CD4-positive, alpha-beta T cell (primary cell): ENCODE measurements at regions not wholly inside any gene's neighbourhood (a gene's known extent, or its start where the extent isn't known, plus 50 kb on each side); places are given as distances from the start of the nearest gene placed in this dataset.
"Not testable (repeated sequence)": the region's sequence is repeated elsewhere in the genome, so short reads cannot be mapped to it uniquely, and the experiment has no call there.

ENCODE experiments used
- ATAC-seq: fragments of 200-7000 bp; cut with Tn5 transposase; one replicate; pipeline ENCODE4 v1.10.0; 2022; ENCODE audit warnings: mild to moderate bottlenecking; ENCODE audit not compliant: poor library complexity
- CTCF ChIA-PET: fragments of 350-600 bp; sonication (Branson Sonifier 250); formaldehyde crosslinking; loops from one replicate; lab custom pipeline; 2021; ENCODE audit warnings: antibody characterized with exemption, inconsistent platforms; lab: Charles Lee
- POLR2A ChIA-PET: fragments of 350-600 bp; sonication (Branson Sonifier 250); formaldehyde crosslinking; loops from one replicate; lab custom pipeline; 2021; ENCODE audit warnings: antibody characterized with exemption, inconsistent platforms; lab: Charles Lee
- DNase-seq, 14 experiments: peaks; one replicate each; pipeline ENCODE4 v3.0.0-alpha.2; 2013 to 2020; ENCODE audit warnings: mixed read lengths in 2 of 14
- H3K27ac ChIP-seq, 2 donors: one replicate each; pipeline versions ENCODE4 v1.5.1 to v1.7.0; 2013; ENCODE audit warnings: low read length in 2 of 2, low read depth in 1 of 2, mild to moderate bottlenecking in 1 of 2
- H3K27me3 ChIP-seq, 2 experiments: 1 replicate in 1 of 2; 2 replicates in 1 of 2; pipeline versions ENCODE4 v1.6.1 to v1.7.0; 2013; ENCODE audit warnings: low read length in 2 of 2, control low read depth in 1 of 2, mild to moderate bottlenecking in 1 of 2, moderate library complexity in 1 of 2; ENCODE audit not compliant: insufficient read depth in 2 of 2, control insufficient read depth in 1 of 2
- H3K36me3 ChIP-seq: one replicate; pipeline ENCODE4 v1.6.1; 2013; ENCODE audit warnings: low read length, control low read depth; ENCODE audit not compliant: insufficient read depth
- H3K4me1 ChIP-seq: one replicate; pipeline ENCODE4 v1.6.1; 2013; ENCODE audit warnings: low read length, control low read depth; ENCODE audit not compliant: insufficient read depth
- H3K4me3 ChIP-seq: one replicate; pipeline ENCODE4 v1.5.1; 2013; ENCODE audit warnings: mild to moderate bottlenecking, low read length, moderate library complexity
- H3K9me3 ChIP-seq, 2 experiments: 1 replicate in 1 of 2; 2 replicates in 1 of 2; pipeline versions ENCODE4 v1.6.1 to v1.7.0; 2013; ENCODE audit warnings: low read length in 2 of 2, mild to moderate bottlenecking in 2 of 2, control low read depth in 1 of 2, moderate library complexity in 1 of 2; ENCODE audit not compliant: control insufficient read depth in 1 of 2, insufficient read depth in 1 of 2
- H3K27ac Mint-ChIP-seq: one replicate; pipeline ENCODE4 v1.8.0; 2020; ENCODE audit warnings: mixed read lengths
- H3K27me3 Mint-ChIP-seq: one replicate; pipeline ENCODE4 v1.8.0; 2021; ENCODE audit warnings: mixed read lengths
- H3K36me3 Mint-ChIP-seq: one replicate; pipeline ENCODE4 v1.8.0; 2021; ENCODE audit warnings: low read depth, mixed read lengths
- H3K4me1 Mint-ChIP-seq: one replicate; pipeline ENCODE4 v1.8.0; 2021; ENCODE audit warnings: low read depth, mixed read lengths
- H3K4me3 Mint-ChIP-seq: one replicate; pipeline ENCODE4 v1.8.0; 2020; ENCODE audit warnings: mild to moderate bottlenecking, mixed read lengths
- H3K9me3 Mint-ChIP-seq: one replicate; pipeline ENCODE4 v1.8.0; 2020; ENCODE audit warnings: mixed read lengths
- intact Hi-C, 2 experiments: fragments of 100-400 bp; cut with DNase I in 1 of 2; cut with micrococcal nuclease in 1 of 2; formaldehyde crosslinking; loops; one replicate each; pipeline versions ENCODE4 v1.15.1 to v1.9.0; 2023 to 2025; cut with DNase I, micrococcal nuclease
- TF ChIP-seq, protein P1 (sequence below): fragments of 200-600 bp; IDR thresholded peaks from one replicate; pipeline ENCODE4 v1.8.0; 2022; ENCODE audit warnings: antibody characterized with exemption, mild to moderate bottlenecking

DNA sequence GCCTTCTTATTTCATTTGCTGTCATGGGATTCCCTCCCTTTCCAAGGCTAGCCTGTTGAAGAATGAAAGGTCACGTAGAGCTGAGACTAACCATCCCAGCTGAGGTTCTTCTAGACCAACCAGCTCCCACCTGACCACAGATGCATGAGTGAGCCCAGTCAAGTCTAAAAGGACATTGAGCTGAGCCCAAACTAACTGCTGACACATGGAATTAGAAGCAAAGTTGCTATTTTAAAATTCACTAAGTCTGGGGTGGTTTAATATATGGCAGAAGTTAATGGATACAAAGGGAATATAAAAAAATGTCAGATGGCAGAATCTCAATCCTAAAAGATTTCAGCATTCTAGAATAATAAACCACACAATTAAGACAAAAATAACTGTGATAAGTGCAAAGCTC is 118.9 kb upstream of the RASGEF1B start:
- POLR2A ChIA-PET = no interaction called here
- CTCF ChIA-PET = interaction anchor here (1.1 kb wide), 1 partner anchor 123 kb away, joined by 3 read pairs; no protein-coding TSS in a partner anchor
- no peak for ATAC-seq
- H3K9me3 Mint-ChIP-seq = no peaks in the 10 kb centered on the region
- H3K36me3 ChIP-seq = no peaks in the 10 kb centered on the region
- H3K27ac Mint-ChIP-seq = no peak overlapping the region
- no peaks in the 10 kb centered on the region for H3K9me3 ChIP-seq
- H3K27ac ChIP-seq = no peak overlapping the region
- H3K4me3 ChIP-seq = no peak overlapping the region
- TF ChIP-seq, protein P1, sequence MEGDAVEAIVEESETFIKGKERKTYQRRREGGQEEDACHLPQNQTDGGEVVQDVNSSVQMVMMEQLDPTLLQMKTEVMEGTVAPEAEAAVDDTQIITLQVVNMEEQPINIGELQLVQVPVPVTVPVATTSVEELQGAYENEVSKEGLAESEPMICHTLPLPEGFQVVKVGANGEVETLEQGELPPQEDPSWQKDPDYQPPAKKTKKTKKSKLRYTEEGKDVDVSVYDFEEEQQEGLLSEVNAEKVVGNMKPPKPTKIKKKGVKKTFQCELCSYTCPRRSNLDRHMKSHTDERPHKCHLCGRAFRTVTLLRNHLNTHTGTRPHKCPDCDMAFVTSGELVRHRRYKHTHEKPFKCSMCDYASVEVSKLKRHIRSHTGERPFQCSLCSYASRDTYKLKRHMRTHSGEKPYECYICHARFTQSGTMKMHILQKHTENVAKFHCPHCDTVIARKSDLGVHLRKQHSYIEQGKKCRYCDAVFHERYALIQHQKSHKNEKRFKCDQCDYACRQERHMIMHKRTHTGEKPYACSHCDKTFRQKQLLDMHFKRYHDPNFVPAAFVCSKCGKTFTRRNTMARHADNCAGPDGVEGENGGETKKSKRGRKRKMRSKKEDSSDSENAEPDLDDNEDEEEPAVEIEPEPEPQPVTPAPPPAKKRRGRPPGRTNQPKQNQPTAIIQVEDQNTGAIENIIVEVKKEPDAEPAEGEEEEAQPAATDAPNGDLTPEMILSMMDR = no peak
- intact Hi-C loops = no loop called here
- DNase-seq = no peak
- H3K27me3 Mint-ChIP-seq = no peaks in the 10 kb centered on the region
- H3K4me1 Mint-ChIP-seq = no peaks in the 10 kb centered on the region
- H3K4me3 Mint-ChIP-seq = no peak overlapping the region
- no peaks in the 10 kb centered on the region for H3K27me3 ChIP-seq
- H3K4me1 ChIP-seq = no peaks in the 10 kb centered on the region
- no peaks in the 10 kb centered on the region for H3K36me3 Mint-ChIP-seq

DNA sequence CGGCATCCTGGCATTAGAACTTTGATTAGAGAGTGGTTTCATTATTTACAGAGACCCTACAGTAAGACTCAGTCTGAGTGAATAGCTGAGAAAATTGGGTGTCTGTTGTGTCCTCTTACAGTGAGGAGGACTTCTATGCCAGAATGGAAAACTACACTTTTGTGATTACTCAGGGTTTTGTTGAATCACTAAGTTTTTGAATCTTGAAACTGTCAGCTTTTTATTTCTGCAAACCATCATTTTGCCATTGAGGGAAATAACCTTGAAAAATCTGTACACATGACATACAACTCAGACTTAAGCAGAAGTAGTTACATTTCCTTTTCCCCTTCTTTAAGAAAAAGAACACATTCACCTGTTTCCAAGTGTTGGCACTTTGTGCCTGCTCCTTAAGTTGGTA is 117.6 kb upstream of the RASGEF1B start:
- no peak for ATAC-seq
- no peaks in the 10 kb centered on the region for H3K4me1 Mint-ChIP-seq
- H3K9me3 ChIP-seq = no peaks in the 10 kb centered on the region
- H3K4me1 ChIP-seq = no peaks in the 10 kb centered on the region
- TF ChIP-seq, protein P1 = no peak
- CTCF ChIA-PET = no interaction called here
- no peaks in the 10 kb centered on the region for H3K36me3 ChIP-seq
- POLR2A ChIA-PET = no interaction called here
- no peak overlapping the region for H3K27ac Mint-ChIP-seq
- no peaks in the 10 kb centered on the region for H3K27me3 Mint-ChIP-seq
- no peak overlapping the region for H3K4me3 ChIP-seq
- no peak for DNase-seq
- no peaks in the 10 kb centered on the region for H3K9me3 Mint-ChIP-seq
- H3K27ac ChIP-seq = no peak overlapping the region
- H3K4me3 Mint-ChIP-seq = no peak overlapping the region
- no peaks in the 10 kb centered on the region for H3K36me3 Mint-ChIP-seq
- intact Hi-C loops = no loop called here
- no peaks in the 10 kb centered on the region for H3K27me3 ChIP-seq

- DNase-seq = no peak
- H3K4me3 Mint-ChIP-seq = no peak overlapping the region
- no peaks in the 10 kb centered on the region for H3K36me3 Mint-ChIP-seq
- H3K9me3 Mint-ChIP-seq = no peaks in the 10 kb centered on the region
- H3K27ac ChIP-seq = no peak overlapping the region
- ATAC-seq = no peak
- no peak overlapping the region for H3K4me3 ChIP-seq
- no peaks in the 10 kb centered on the region for H3K9me3 ChIP-seq
- H3K36me3 ChIP-seq = no peaks in the 10 kb centered on the region
- no peak overlapping the region for H3K27ac Mint-ChIP-seq
- TF ChIP-seq, protein P1 = no peak
- intact Hi-C loops = no loop called here
- no peaks in the 10 kb centered on the region for H3K27me3 Mint-ChIP-seq
- no peaks in the 10 kb centered on the region for H3K4me1 Mint-ChIP-seq
- H3K4me1 ChIP-seq = no peaks in the 10 kb centered on the region
- ChIA-PET CTCF (interaction anchor here (1.7 kb wide), 1 partner anchor 115 kb away, joined by 5 read pairs; the partner anchor contains the start of gene RASGEF1B), POLR2A (no interaction called here)
- no peaks in the 10 kb centered on the region for H3K27me3 ChIP-seq
Observed at GRCh38 chr4:81586706-81587105, 115.0 kb upstream of the RASGEF1B start.

- H3K4me1 ChIP-seq, intact Hi-C loops, H3K36me3 ChIP-seq, H3K27ac Mint-ChIP-seq, H3K4me3 ChIP-seq, DNase-seq, H3K36me3 Mint-ChIP-seq, H3K27me3 Mint-ChIP-seq, ATAC-seq, H3K4me3 Mint-ChIP-seq, H3K4me1 Mint-ChIP-seq, H3K27me3 ChIP-seq, H3K9me3 ChIP-seq, POLR2A ChIA-PET, H3K27ac ChIP-seq, H3K9me3 Mint-ChIP-seq, CTCF ChIA-PET: not testable (repeated sequence)
Observed at GRCh38 chr4:81580994-81581374, 109.3 kb upstream of the RASGEF1B start.
